BJ (cell line): ENCODE measurements at regions not wholly inside any gene's neighbourhood (a gene's known extent, or its start where the extent isn't known, plus 50 kb on each side); places are given as distances from the start of the nearest gene placed in this dataset.

ENCODE experiments used
- CTCF ChIA-PET: fragments of 350-600 bp; formaldehyde crosslinking; extraction: SDS; loops from one replicate; lab custom pipeline; 2021; ENCODE audit warnings: antibody characterized with exemption, inconsistent platforms; lab: Yijun Ruan, JAX
- POLR2A ChIA-PET: fragments of 300-600 bp; sonication (Branson Sonifier 250); formaldehyde crosslinking; extraction: SDS; loops from one replicate; lab custom pipeline; 2021; ENCODE audit warnings: antibody characterized with exemption; lab: Charles Lee
- DNase-seq: peaks from one replicate; pipeline ENCODE4 v3.0.0-alpha.2; 2011; ENCODE audit warnings: low read depth
- H3K27me3 ChIP-seq: 2 replicates; pipeline ENCODE4 v1.6.0; 2011; ENCODE audit warnings: low read length; ENCODE audit not compliant: control insufficient read depth, insufficient read depth
- H3K36me3 ChIP-seq: 2 replicates; pipeline ENCODE4 v1.5.1; 2011; ENCODE audit warnings: low read length; ENCODE audit not compliant: control insufficient read depth, insufficient read depth
- H3K4me3 ChIP-seq: 2 replicates; pipeline ENCODE4 v1.5.1; 2011; ENCODE audit warnings: low read depth, mild to moderate bottlenecking, control low read depth, low read length
- CTCF ChIP-seq: IDR thresholded peaks from 2 replicates; pipeline ENCODE4 v1.5.1; 2011; ENCODE audit warnings: low read depth, mild to moderate bottlenecking, control low read depth, inconsistent platforms, low read length, moderate library complexity; ENCODE audit not compliant: insufficient read depth

- CTCF ChIA-PET = no interaction called here
- DNase-seq = no peak
- TF ChIP-seq CTCF = no peak
- POLR2A ChIA-PET = no interaction called here
- H3K4me3 ChIP-seq = no peak overlapping the region
- no peaks in the 10 kb centered on the region for H3K36me3 ChIP-seq
- no peaks in the 10 kb centered on the region for H3K27me3 ChIP-seq
Measured at GRCh38 chr13:85653681-85654080, 145.5 kb downstream of the SLITRK6 start.

- CTCF ChIA-PET = no interaction called here
- Histone ChIP-seq H3K36me3 (no peaks in the 10 kb centered on the region), H3K4me3 (no peak overlapping the region), H3K27me3 (no peaks in the 10 kb centered on the region)
- no peak for DNase-seq
- no peak for TF ChIP-seq CTCF
- POLR2A ChIA-PET = no interaction called here
Measured at GRCh38 chr13:85652491-85652890, 146.7 kb downstream of the SLITRK6 start.

GRCh38 chr13:85651440-85651839, 147.8 kb downstream of the SLITRK6 start:
- no peak for TF ChIP-seq CTCF
- Histone ChIP-seq H3K36me3 (no peaks in the 10 kb centered on the region), H3K27me3 (no peaks in the 10 kb centered on the region), H3K4me3 (no peak overlapping the region)
- DNase-seq = no peak
- ChIA-PET POLR2A (no interaction called here), CTCF (no interaction called here)

- H3K36me3 ChIP-seq = no peaks in the 10 kb centered on the region
- POLR2A ChIA-PET = no interaction called here
- DNase-seq = no peak
- no peak for TF ChIP-seq CTCF
- CTCF ChIA-PET = no interaction called here
- no peaks in the 10 kb centered on the region for H3K27me3 ChIP-seq
- H3K4me3 ChIP-seq = no peak overlapping the region
Measured at GRCh38 chr13:85650613-85651012, 148.6 kb downstream of the SLITRK6 start.

- DNase-seq = no peak
- Histone ChIP-seq H3K36me3 (no peaks in the 10 kb centered on the region), H3K4me3 (no peak overlapping the region), H3K27me3 (no peaks in the 10 kb centered on the region)
- CTCF ChIA-PET = no interaction called here
- no peak for TF ChIP-seq CTCF
- POLR2A ChIA-PET = no interaction called here
Measured at GRCh38 chr13:85640727-85641126, 158.5 kb downstream of the SLITRK6 start.
